ENCODE measurements at regions not wholly inside any gene's neighbourhood (a gene's known extent, or its start where the extent isn't known, plus 50 kb on each side); places are given as distances from the start of the nearest gene placed in this dataset.

DNA sequence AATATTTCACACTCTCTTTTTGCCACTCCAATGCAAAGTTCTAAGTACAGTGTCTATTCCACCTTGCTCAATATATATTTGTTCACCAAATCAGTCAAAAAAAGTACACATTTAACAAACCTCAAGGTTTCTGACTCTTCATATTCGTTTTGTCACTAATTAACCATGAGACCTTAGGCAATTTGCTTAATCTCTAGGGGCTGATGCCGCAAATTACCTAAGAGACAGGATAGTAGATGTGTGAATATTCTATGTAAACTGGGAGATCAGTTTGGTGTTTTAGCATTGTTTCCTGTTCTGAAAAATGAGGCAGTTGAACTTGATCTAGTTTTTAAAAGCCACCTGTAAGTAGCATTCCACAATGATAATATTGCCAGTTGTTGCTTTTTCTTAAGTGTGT lies 182.5 kb upstream of the KCNH8 start:
- H3K4me1 ChIP-seq (ENCODE audit: insufficient read depth): no peaks in the 10 kb centered on the region
- DNase-seq (ENCODE audit: extremely low spot score): no peak
- 80% methylated on average over 2 of the region's 2 CpGs for WGBS
- no peak overlapping the region for H3K27ac ChIP-seq (ENCODE audit: low read depth)
- H3K36me3 ChIP-seq (ENCODE audit: insufficient read depth): no peaks in the 10 kb centered on the region
- H3K4me3 ChIP-seq (ENCODE audit: low read depth, low read length): no peak overlapping the region

DNA sequence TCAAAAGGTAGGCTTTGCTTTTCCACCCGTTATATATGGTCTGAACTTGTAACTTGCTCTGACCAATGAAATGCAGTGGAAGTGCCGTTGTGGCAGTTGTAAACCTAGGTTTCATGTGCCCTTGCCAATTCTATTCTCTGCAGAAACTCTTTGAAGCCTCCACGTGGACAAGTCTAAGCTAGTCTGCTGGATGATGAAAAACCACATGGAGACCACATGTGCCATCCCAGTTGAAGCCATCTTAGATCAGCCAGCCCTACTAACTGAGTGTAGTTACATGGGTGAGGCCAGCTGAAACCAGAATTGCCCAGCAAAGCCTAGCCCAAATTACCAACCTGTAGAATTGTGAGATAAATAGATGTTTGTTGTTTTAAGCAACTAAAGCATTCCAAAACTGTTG lies 183.7 kb upstream of the KCNH8 start:
- no peaks in the 10 kb centered on the region for H3K4me1 ChIP-seq (ENCODE audit: insufficient read depth)
- no peaks in the 10 kb centered on the region for H3K36me3 ChIP-seq (ENCODE audit: insufficient read depth)
- WGBS: 78% methylated on average over 3 of the region's 3 CpGs
- H3K27ac ChIP-seq (ENCODE audit: low read depth): no peak overlapping the region
- no peak for DNase-seq (ENCODE audit: extremely low spot score)
- H3K4me3 ChIP-seq (ENCODE audit: low read depth, low read length): no peak overlapping the region

DNA sequence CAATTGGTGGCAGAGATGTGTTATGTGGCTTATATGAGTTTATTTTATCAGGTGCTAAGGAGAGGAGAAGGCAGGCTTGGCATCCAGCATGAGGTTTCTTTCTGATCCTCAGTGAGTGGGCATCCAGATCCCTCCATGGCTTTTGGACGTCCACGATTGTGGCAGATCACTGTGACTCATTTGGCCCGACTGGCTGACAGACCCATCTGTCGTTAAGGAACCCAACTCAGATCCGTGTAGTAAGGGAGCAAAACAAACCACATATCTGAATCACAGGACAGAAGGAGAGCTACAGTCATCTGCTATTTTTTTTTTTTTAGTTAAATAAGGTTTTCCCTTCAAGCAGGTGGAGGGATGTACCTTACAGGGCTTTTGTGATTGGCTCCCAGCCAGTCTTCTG lies 197.0 kb upstream of the KCNH8 start:
- no peak for DNase-seq (ENCODE audit: extremely low spot score)
- no peak overlapping the region for H3K4me3 ChIP-seq (ENCODE audit: low read depth, low read length)
- WGBS: 55% methylated on average over 5 of the region's 5 CpGs

DNA sequence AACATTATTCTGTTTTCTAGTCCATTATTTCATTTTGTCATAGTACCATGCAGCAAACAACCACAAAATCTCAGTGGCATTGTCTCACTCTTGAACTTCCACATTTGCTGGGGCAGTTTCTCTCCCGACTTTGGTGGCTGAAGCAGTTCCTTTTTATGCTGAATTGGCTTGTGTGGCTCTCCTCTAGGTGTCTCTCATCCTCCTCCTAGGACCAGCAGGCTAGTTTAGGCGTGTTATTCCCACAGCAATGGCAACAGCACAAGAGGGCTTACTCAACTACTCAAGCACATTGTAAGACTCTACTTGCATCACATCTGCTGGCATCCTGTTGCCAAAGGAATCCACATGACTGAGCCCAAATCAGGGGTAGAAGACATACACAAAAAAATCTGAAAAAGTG lies 201.8 kb upstream of the KCNH8 start:
- no peak overlapping the region for H3K27ac ChIP-seq (ENCODE audit: low read depth)
- no peak overlapping the region for H3K4me3 ChIP-seq (ENCODE audit: low read depth, low read length)
- no peaks in the 10 kb centered on the region for H3K4me1 ChIP-seq (ENCODE audit: insufficient read depth)
- H3K36me3 ChIP-seq (ENCODE audit: insufficient read depth): no peaks in the 10 kb centered on the region
- no peak for DNase-seq (ENCODE audit: extremely low spot score)
- WGBS: 48% methylated on average over 2 of the region's 2 CpGs

More for the DNA sequence above, 197.0 kb upstream of the KCNH8 start:
- no peaks in the 10 kb centered on the region for H3K36me3 ChIP-seq (ENCODE audit: insufficient read depth)
- no peaks in the 10 kb centered on the region for H3K4me1 ChIP-seq (ENCODE audit: insufficient read depth)
- no peak overlapping the region for H3K27ac ChIP-seq (ENCODE audit: low read depth)

DNA sequence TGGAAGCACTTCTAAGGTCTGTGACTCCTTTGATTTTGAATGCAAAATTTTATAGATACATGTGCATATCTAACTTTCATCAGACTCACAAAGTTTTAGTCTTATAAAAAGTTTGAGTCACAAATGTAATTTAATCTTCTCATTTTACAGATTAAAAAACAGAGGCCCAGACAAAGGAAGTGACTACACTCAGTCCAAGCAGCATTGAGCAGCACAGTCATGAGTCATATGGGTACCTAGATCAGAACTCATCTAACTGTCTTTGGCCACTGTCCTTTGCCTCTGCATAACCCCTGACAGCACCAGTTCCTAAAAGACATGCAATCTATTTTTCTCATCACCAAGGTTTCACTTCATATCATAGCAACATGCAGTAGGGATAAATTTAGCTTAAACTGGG lies 210.7 kb upstream of the KCNH8 start:
- no peak for DNase-seq (ENCODE audit: extremely low spot score)
- Histone ChIP-seq H3K36me3 (ENCODE audit: insufficient read depth) (no peaks in the 10 kb centered on the region), H3K27ac (ENCODE audit: low read depth) (no peak overlapping the region), H3K4me3 (ENCODE audit: low read depth, low read length) (no peak overlapping the region), H3K4me1 (ENCODE audit: insufficient read depth) (no peaks in the 10 kb centered on the region)

DNA sequence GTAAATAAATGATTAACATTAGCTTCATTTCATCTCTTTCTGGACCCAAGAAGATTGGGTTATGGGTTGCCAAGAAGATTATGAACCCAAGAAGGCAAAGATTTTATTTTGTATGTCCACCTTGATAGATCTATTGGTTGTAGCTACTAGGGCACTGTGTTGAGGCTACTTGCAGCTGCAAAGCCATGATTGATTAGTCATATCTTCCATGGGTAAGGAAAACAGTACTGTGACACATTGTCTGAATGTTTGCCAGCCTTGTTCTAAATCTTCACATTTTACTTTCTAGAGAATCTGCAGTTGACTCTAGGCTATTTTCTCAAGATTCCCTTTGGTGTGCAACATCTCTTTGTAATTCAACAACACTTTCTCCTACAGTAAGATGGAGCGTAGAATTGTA lies 229.2 kb upstream of the KCNH8 start:
- no peak overlapping the region for H3K4me3 ChIP-seq (ENCODE audit: low read depth, low read length)
- H3K27ac ChIP-seq (ENCODE audit: low read depth): no peak overlapping the region
- H3K4me1 ChIP-seq (ENCODE audit: insufficient read depth): no peaks in the 10 kb centered on the region
- H3K36me3 ChIP-seq (ENCODE audit: insufficient read depth): no peaks in the 10 kb centered on the region
- WGBS: 90% methylated on average over 1 of the region's 1 CpG
- no peak for DNase-seq (ENCODE audit: extremely low spot score)

DNA sequence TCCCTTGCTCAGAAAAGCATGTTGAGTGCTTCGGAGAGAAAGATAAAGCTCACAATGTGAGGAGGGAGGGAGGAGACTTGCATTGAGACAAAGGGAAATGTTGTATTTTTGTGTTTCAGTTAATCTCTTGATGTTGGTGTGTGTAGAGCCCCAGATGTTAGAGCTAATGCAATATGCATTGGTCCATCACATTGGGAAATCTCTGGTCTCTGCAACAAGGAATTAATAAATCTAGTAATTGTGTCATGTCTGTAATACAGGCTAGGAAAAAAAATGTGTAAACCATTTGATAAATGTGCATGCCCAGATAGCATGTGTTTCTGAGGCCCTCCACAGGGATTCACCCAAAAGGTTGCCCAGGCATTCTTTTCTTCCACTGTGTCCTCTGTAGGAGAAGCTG lies 230.4 kb upstream of the KCNH8 start:
- DNase-seq (ENCODE audit: extremely low spot score): no peak
- Histone ChIP-seq H3K4me3 (ENCODE audit: low read depth, low read length) (no peak overlapping the region), H3K27ac (ENCODE audit: low read depth) (no peak overlapping the region), H3K4me1 (ENCODE audit: insufficient read depth) (no peaks in the 10 kb centered on the region), H3K36me3 (ENCODE audit: insufficient read depth) (no peaks in the 10 kb centered on the region)
- 48% methylated on average over 1 of the region's 1 CpG for WGBS

DNA sequence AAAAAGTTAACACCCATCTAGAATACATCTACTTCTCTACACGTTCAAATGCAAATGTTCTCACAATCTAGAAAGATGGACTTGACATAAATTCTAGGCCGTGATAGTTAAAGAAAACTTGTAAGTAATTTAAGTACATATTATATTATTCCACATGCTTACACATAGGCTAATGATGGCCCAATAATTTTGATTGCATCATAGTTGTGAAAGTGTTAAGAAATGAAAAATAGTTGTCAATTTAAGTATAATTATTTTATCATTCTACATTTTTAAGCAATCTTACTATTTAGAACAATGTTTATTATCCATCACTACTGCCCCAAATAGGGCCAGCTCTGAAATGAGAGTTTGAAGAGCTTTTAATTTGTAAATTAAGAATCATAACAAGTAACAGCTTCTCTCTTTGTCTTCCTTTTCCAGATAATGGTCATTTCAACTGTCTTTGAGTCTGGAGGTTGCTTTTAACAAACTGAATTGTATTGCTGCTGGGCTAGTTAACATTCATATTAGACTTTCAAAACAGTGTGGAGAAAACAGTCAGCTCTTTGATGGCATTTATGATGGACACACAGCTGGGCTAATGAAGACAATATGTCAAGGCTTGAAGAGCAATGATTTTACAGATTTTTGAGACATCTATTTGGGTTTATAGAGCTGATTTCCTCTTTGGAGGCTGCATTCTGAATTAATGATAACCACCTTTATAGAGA lies 246.1 kb upstream of the KCNH8 start:
- Histone ChIP-seq H3K4me1 (ENCODE audit: insufficient read depth) (peaks cover 2% of the 10 kb centered on the region), H3K36me3 (ENCODE audit: insufficient read depth) (peaks cover 3% of the 10 kb centered on the region), H3K27ac (ENCODE audit: low read depth) (no peak overlapping the region), H3K4me3 (ENCODE audit: low read depth, low read length) (no peak overlapping the region)
- WGBS: 92% methylated on average over 2 of the region's 2 CpGs
- no peak for DNase-seq (ENCODE audit: extremely low spot score)

DNA sequence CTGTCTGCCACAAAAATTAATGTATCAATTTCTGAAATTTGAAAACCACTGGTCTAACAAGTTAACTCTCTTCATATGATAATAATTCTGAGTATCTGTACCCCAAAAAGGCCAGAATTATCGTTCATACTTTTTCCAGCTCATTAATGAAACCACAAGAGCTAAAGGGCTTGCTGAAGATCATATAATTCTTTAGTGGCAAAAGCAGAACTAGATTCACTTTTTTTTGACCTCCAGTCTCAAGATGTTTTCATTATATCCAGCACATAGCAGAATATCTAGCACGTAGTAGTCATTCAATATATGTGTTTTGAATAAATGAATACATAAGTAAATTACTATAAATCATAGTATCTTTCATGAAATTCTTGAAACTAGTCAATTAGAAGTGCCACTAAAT lies 246.7 kb upstream of the KCNH8 start:
- no peak for DNase-seq (ENCODE audit: extremely low spot score)
- Histone ChIP-seq H3K4me1 (ENCODE audit: insufficient read depth) (peaks cover 2% of the 10 kb centered on the region), H3K4me3 (ENCODE audit: low read depth, low read length) (no peak overlapping the region), H3K36me3 (ENCODE audit: insufficient read depth) (peaks cover 3% of the 10 kb centered on the region), H3K27ac (ENCODE audit: low read depth) (no peak overlapping the region)
- WGBS: 85% methylated on average over 2 of the region's 2 CpGs

DNA sequence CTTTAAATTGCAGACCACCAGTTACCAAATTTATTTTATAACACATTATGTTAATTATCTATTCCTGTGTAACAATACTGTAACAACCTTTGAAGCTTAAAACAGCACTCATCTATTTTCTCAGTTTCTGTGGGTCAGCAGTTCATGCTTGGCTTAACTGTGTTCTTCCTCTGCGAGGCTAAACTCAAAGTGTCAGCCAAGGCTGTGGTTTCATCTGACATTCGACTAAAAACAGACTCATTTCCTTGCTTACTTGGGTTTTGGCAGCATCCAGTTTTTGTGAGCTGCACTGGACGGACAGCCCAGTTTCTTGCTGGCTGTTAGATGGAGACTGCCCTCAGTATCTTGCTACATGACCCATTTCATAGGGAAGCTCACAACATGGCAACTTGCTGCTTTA lies 247.3 kb upstream of the KCNH8 start:
- Histone ChIP-seq H3K4me1 (ENCODE audit: insufficient read depth) (peaks cover 2% of the 10 kb centered on the region), H3K27ac (ENCODE audit: low read depth) (no peak overlapping the region), H3K36me3 (ENCODE audit: insufficient read depth) (peaks cover 3% of the 10 kb centered on the region), H3K4me3 (ENCODE audit: low read depth, low read length) (no peak overlapping the region)
- WGBS: 8% methylated on average over 3 of the region's 3 CpGs
- DNase-seq (ENCODE audit: extremely low spot score): no peak

DNA sequence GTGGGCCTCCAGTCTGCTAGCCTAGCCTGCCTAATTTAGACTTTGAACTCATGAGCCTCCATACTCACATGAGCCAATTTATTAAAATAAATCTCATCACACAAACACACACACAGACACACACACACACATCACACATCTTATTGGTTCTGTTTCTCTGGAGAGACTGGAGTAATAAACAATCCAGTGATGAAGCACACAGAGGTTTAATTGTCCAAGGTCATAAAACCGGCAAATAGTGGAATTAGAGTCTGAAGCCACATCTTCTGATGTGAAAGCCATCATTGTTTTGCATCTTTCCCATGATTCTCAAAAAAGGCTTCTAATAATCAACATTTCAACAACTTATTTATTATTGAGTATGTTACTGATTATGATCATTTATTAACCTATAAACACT lies 249.4 kb upstream of the KCNH8 start:
- H3K36me3 ChIP-seq (ENCODE audit: insufficient read depth): peaks cover 3% of the 10 kb centered on the region
- DNase-seq (ENCODE audit: extremely low spot score): no peak
- WGBS: 61% methylated on average over 1 of the region's 1 CpG
- no peak overlapping the region for H3K27ac ChIP-seq (ENCODE audit: low read depth)
- no peak overlapping the region for H3K4me3 ChIP-seq (ENCODE audit: low read depth, low read length)
- H3K4me1 ChIP-seq (ENCODE audit: insufficient read depth): peaks cover 2% of the 10 kb centered on the region

DNA sequence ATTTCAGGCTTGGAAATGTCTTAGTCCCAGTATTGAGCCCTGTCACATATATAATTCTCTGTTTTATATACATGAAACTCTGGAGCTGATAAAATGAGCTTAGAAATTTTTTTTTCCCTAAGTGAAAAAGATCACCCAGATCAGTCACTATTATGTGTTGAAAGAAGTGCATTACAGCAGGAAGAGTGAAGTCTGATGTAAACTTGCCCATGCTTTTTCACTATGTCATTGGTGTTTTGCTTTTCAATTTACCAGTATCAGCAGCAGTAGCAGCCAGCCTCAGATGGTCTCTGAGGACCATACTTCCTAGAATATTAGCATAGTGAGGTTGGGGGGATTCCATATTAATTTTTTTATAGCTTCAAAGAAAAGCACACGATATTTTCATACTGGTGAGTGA lies 255.6 kb upstream of the KCNH8 start:
- DNase-seq (ENCODE audit: extremely low spot score): no peak

DNA sequence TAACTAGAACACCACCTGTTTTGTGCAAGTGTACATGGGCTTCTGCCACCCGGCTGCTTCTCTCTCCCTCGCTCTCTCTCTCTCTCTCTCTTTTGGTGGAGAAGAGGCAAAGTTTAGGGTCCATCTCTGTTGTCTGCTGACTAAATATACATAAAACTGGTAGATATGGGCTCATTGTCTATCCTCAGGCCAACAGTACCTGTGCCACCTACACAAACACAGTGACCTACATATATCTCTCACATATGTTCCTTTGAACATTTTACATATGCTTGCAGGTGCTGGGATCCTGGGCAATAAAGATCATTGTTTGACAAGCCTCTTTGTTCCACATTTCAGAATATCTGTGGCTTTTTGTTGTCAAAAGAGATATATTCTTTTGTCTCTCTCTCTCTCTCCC lies 256.3 kb upstream of the KCNH8 start:
- no peak for DNase-seq (ENCODE audit: extremely low spot score)
- Histone ChIP-seq H3K4me3 (ENCODE audit: low read depth, low read length) (no peak overlapping the region), H3K27ac (ENCODE audit: low read depth) (no peak overlapping the region), H3K4me1 (ENCODE audit: insufficient read depth) (no peaks in the 10 kb centered on the region), H3K36me3 (ENCODE audit: insufficient read depth) (no peaks in the 10 kb centered on the region)
- WGBS: 97% methylated on average over 2 of the region's 2 CpGs

More for the DNA sequence above, 255.6 kb upstream of the KCNH8 start:
- Histone ChIP-seq H3K4me1 (ENCODE audit: insufficient read depth) (no peaks in the 10 kb centered on the region), H3K27ac (ENCODE audit: low read depth) (no peak overlapping the region), H3K36me3 (ENCODE audit: insufficient read depth) (no peaks in the 10 kb centered on the region), H3K4me3 (ENCODE audit: low read depth, low read length) (no peak overlapping the region)
- 65% methylated on average over 1 of the region's 1 CpG for WGBS

DNA sequence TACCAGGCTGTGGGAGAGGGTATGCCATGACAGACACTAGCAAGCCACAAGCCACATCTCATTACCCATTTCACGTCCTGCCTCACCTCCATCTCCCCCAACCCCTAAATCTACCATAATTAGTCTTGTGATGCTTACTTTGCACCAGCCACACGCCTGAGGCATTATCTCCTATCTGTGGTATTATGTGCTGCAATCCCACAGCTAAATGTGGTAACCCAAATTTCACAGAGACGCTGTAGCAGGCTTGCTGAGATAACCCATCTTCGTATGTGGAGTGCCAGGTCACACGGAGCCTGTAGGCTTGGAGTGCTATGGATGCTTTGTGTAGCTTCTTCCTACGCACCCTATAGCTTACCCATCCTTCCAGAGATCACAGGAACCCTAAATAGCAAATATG lies 256.7 kb upstream of the KCNH8 start:
- 84% methylated on average over 6 of the region's 6 CpGs for WGBS
- H3K4me1 ChIP-seq (ENCODE audit: insufficient read depth): no peaks in the 10 kb centered on the region
- H3K36me3 ChIP-seq (ENCODE audit: insufficient read depth): no peaks in the 10 kb centered on the region
- no peak overlapping the region for H3K4me3 ChIP-seq (ENCODE audit: low read depth, low read length)
- DNase-seq (ENCODE audit: extremely low spot score): no peak
- no peak overlapping the region for H3K27ac ChIP-seq (ENCODE audit: low read depth)

DNA sequence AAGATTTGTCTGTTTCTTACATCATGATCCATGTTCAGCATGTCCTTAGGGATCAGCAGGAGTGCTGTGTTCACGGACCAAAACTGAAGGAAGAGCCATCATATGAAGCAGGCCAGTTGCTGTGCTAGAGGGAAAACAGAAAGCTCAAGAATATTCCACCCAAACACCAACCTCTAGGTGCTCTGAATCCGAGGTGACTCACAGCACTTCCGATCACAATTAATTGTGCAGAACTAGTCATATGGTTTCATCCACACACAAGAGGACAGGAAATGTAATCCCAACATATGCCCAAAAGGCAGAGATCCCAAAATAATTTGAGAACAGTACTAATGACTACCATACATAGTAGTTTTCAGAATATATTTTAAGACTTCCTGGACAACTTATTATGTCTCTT lies 257.9 kb upstream of the KCNH8 start:
- H3K4me3 ChIP-seq (ENCODE audit: low read depth, low read length): no peak overlapping the region
- no peaks in the 10 kb centered on the region for H3K36me3 ChIP-seq (ENCODE audit: insufficient read depth)
- DNase-seq (ENCODE audit: extremely low spot score): no peak
- 86% methylated on average over 3 of the region's 3 CpGs for WGBS
- H3K27ac ChIP-seq (ENCODE audit: low read depth): no peak overlapping the region
- no peaks in the 10 kb centered on the region for H3K4me1 ChIP-seq (ENCODE audit: insufficient read depth)

All from urinary bladder (tissue), 3 donors.